ENCODE measurements at regions not wholly inside any gene's neighbourhood (a gene's known extent, or its start where the extent isn't known, plus 50 kb on each side); places are given as distances from the start of the nearest gene placed in this dataset.

GRCh38 chr1:239306426-239306825 lies 79.9 kb upstream of the CHRM3 start:
- no peak for TF ChIP-seq CTCF (IDR thresholded peaks at IDR 0.05; ENCODE audit: low read depth, low read length, missing control alignments)
- no peak for DNase-seq (ENCODE audit: low read depth)
- no peak overlapping the region for H3K4me3 ChIP-seq (ENCODE audit: low read depth, low read length)

DNA sequence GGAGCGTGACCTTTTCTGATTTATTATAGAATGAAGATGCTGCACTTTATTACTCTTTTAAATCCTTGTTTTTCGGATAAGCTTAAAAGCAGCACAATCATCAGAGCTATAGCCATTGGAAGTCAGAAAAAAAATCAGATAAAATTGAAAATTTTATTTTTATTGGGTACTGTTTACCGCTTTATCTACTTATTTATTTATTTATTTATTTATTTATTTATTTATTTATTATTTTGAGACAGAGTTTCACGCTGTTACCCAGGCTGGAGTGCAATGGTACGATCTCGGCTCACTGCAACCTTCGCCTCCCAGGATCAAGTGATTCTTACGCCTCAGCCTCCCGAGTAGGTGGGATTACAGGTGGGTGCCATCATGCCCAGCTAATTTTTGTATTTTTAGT lies 83.1 kb upstream of the CHRM3 start:
- H3K4me3 ChIP-seq (ENCODE audit: low read depth, low read length) = no peak overlapping the region
- TF ChIP-seq CTCF (IDR thresholded peaks at IDR 0.05; ENCODE audit: low read depth, low read length, missing control alignments) = no peak
- no peak for DNase-seq (ENCODE audit: low read depth)

DNA sequence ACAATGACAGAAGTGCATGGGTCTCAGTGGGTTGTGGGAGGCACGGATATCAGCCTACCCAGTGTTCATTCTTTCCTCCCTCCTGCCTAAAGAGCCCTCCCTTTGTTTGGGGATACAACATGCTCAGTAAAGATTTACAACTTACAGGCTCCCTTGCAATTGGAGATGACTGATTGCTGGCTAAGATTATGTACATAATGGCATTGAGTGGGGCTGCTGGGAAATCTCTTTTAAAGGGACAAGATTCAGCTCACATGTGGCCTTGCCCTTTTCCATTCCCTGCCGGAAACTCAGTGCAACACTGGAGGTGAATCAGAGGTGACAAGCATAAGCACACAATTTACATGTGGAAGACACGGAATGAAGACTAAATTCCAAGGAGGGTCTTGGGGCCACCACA lies 83.7 kb upstream of the CHRM3 start:
- TF ChIP-seq CTCF (IDR thresholded peaks at IDR 0.05; ENCODE audit: low read depth, low read length, missing control alignments) = no peak
- no peak for DNase-seq (ENCODE audit: low read depth)
- H3K4me3 ChIP-seq (ENCODE audit: low read depth, low read length) = no peak overlapping the region

- DNase-seq (ENCODE audit: low read depth) = no peak
- TF ChIP-seq CTCF (IDR thresholded peaks at IDR 0.05; ENCODE audit: low read depth, low read length, missing control alignments) = no peak
- H3K4me3 ChIP-seq (ENCODE audit: low read depth, low read length) = no peak overlapping the region
These were observed 85.1 kb upstream of the CHRM3 start for GRCh38 chr1:239301251-239301650.

- TF ChIP-seq CTCF (IDR thresholded peaks at IDR 0.05; ENCODE audit: low read depth, low read length, missing control alignments) = no peak
- H3K4me3 ChIP-seq (ENCODE audit: low read depth, low read length) = no peak overlapping the region
- DNase-seq (ENCODE audit: low read depth) = no peak
These were observed 88.5 kb upstream of the CHRM3 start for GRCh38 chr1:239297910-239298309.

- no peak overlapping the region for H3K4me3 ChIP-seq (ENCODE audit: low read depth, low read length)
- DNase-seq (ENCODE audit: low read depth) = no peak
- TF ChIP-seq CTCF (IDR thresholded peaks at IDR 0.05; ENCODE audit: low read depth, low read length, missing control alignments) = no peak
These were observed 92.8 kb upstream of the CHRM3 start for GRCh38 chr1:239293350-239294110.
